GM21515 (cell line): ENCODE measurements at regions not wholly inside any gene's neighbourhood (a gene's known extent, or its start where the extent isn't known, plus 50 kb on each side); places are given as distances from the start of the nearest gene placed in this dataset.
"Not testable (repeated sequence)": the region's sequence is repeated elsewhere in the genome, so short reads cannot be mapped to it uniquely, and the experiment has no call there.

ENCODE experiments used
- ATAC-seq: cut with Tn5 transposase; IDR thresholded peaks from one replicate; pipeline ENCODE4 v1.9.1; 2021; ENCODE audit not compliant: unreplicated experiment

GRCh38 chr1:232322162-232322734, 307.7 kb downstream of the SIPA1L2 start:
- no peak for ATAC-seq

GRCh38 chr1:232319518-232320210, 310.3 kb downstream of the SIPA1L2 start:
- ATAC-seq: no peak

GRCh38 chr1:232319072-232319471, 310.9 kb downstream of the SIPA1L2 start:
- ATAC-seq: no peak

- ATAC-seq: no peak
Measured at GRCh38 chr1:232318143-232318542, 311.8 kb downstream of the SIPA1L2 start.

GRCh38 chr1:232317350-232317749, 312.6 kb downstream of the SIPA1L2 start:
- no peak for ATAC-seq

- no peak for ATAC-seq
Measured at GRCh38 chr1:232316864-232317263, 313.1 kb downstream of the SIPA1L2 start.

GRCh38 chr1:232313876-232314275, 316.1 kb downstream of the SIPA1L2 start:
- ATAC-seq: not testable (repeated sequence)

GRCh38 chr1:232310541-232310940, 319.4 kb downstream of the SIPA1L2 start:
- ATAC-seq: no peak

- ATAC-seq: no peak
Measured at GRCh38 chr1:232308616-232309015, 321.3 kb downstream of the SIPA1L2 start.

- no peak for ATAC-seq
Measured at GRCh38 chr1:232307296-232308017, 322.5 kb downstream of the SIPA1L2 start.

GRCh38 chr1:232306269-232306961, 323.5 kb downstream of the SIPA1L2 start:
- no peak for ATAC-seq

GRCh38 chr1:232305050-232305449, 324.9 kb downstream of the SIPA1L2 start:
- no peak for ATAC-seq

- ATAC-seq: no peak
Measured at GRCh38 chr1:232303222-232303620, 326.7 kb downstream of the SIPA1L2 start.

- ATAC-seq: no peak
Measured at GRCh38 chr1:232302376-232303221, 327.3 kb downstream of the SIPA1L2 start.

GRCh38 chr1:232301246-232301645, 328.7 kb downstream of the SIPA1L2 start:
- no peak for ATAC-seq

GRCh38 chr1:232300466-232300865, 329.5 kb downstream of the SIPA1L2 start:
- no peak for ATAC-seq

GRCh38 chr1:232296461-232296860, 333.5 kb downstream of the SIPA1L2 start:
- ATAC-seq: no peak

- ATAC-seq: no peak
Measured at GRCh38 chr1:232293361-232293760, 336.6 kb downstream of the SIPA1L2 start.

GRCh38 chr1:232292818-232293217, 337.1 kb downstream of the SIPA1L2 start:
- ATAC-seq: no peak

GRCh38 chr1:232292239-232292638, 337.7 kb downstream of the SIPA1L2 start:
- no peak for ATAC-seq

GRCh38 chr1:232291681-232292080, 338.3 kb downstream of the SIPA1L2 start:
- no peak for ATAC-seq
